Activated B cell treated with CpG ODN at 0.5 μM for 24 hours (primary cell): ENCODE measurements at regions not wholly inside any gene's neighbourhood (a gene's known extent, or its start where the extent isn't known, plus 50 kb on each side); places are given as distances from the start of the nearest gene placed in this dataset.

Experiments
- ATAC-seq: fragments of 200-7000 bp; cut with Tn5 transposase; one replicate; pipeline ENCODE4 v1.10.0; 2021; ENCODE audit warnings: low read depth, mild to moderate bottlenecking, moderate library complexity
- CTCF ChIA-PET: fragments of 350-600 bp; sonication (Branson Sonifier 250); formaldehyde crosslinking; loops from one replicate; lab custom pipeline; 2021; ENCODE audit warnings: antibody characterized with exemption; lab: Charles Lee
- POLR2A ChIA-PET: fragments of 350-600 bp; sonication (Branson Sonifier 250); formaldehyde crosslinking; loops from one replicate; lab custom pipeline; 2021; ENCODE audit warnings: antibody characterized with exemption; lab: Charles Lee
- DNase-seq: peaks from one replicate; pipeline ENCODE4 v3.0.0; 2022
- H3K27ac Mint-ChIP-seq: one replicate; pipeline ENCODE4 v1.8.0; 2020; ENCODE audit warnings: mixed read lengths
- H3K27me3 Mint-ChIP-seq: one replicate; pipeline ENCODE4 v1.8.0; 2021; ENCODE audit warnings: mixed read lengths
- H3K36me3 Mint-ChIP-seq: one replicate; pipeline ENCODE4 v1.8.0; 2021; ENCODE audit warnings: low read depth, mixed read lengths
- H3K4me1 Mint-ChIP-seq: one replicate; pipeline ENCODE4 v1.8.0; 2021; ENCODE audit warnings: mixed read lengths
- H3K4me3 Mint-ChIP-seq: one replicate; pipeline ENCODE4 v1.8.0; 2020; ENCODE audit warnings: mild to moderate bottlenecking, mixed read lengths
- H3K9me3 Mint-ChIP-seq: one replicate; pipeline ENCODE4 v1.8.0; 2020; ENCODE audit warnings: mixed read lengths
- intact Hi-C: fragments of 100-400 bp; cut with micrococcal nuclease; formaldehyde crosslinking; loops from one replicate; pipeline ENCODE4 v1.15.1; 2024
- TF ChIP-seq, protein P1 (sequence below): fragments of 200-600 bp; IDR thresholded peaks from one replicate; pipeline ENCODE4 v1.8.0; 2022; ENCODE audit warnings: antibody characterized with exemption, mild to moderate bottlenecking

DNA sequence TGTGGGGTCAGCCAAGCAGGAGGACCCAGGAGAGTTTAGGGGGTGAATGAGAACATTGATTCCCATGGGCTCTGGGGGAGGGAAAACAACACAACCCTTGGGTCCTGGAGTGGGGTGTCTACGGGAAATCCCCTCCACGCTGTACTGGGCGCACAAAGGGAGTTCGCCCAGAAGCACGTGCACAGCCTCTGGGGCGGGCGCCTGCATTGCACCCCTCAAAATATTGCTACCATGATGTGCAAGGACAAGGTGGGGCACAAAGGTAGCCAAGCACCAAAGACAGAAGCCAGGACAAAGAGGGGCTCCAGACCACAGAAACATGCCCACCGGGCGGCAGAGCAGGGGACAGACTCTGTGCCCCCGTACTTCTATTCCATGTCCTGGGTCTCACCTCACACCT lies 74.9 kb upstream of the EIF5 start:
- Mint-ChIP-seq H3K4me1 (peaks cover 12% of the 10 kb centered on the region), H3K36me3 (no peaks in the 10 kb centered on the region), H3K27ac (no peak overlapping the region), H3K9me3 (no peaks in the 10 kb centered on the region), H3K27me3 (peaks cover 9% of the 10 kb centered on the region), H3K4me3 (no peak overlapping the region)
- ATAC-seq (peak; percentile 14), DNase-seq (no peak)
- ChIA-PET CTCF (interaction anchor here (0.7 kb wide), 1 partner anchor 664 kb away, joined by 4 read pairs; no protein-coding TSS in a partner anchor), POLR2A (no interaction called here)
- TF ChIP-seq, protein P1, sequence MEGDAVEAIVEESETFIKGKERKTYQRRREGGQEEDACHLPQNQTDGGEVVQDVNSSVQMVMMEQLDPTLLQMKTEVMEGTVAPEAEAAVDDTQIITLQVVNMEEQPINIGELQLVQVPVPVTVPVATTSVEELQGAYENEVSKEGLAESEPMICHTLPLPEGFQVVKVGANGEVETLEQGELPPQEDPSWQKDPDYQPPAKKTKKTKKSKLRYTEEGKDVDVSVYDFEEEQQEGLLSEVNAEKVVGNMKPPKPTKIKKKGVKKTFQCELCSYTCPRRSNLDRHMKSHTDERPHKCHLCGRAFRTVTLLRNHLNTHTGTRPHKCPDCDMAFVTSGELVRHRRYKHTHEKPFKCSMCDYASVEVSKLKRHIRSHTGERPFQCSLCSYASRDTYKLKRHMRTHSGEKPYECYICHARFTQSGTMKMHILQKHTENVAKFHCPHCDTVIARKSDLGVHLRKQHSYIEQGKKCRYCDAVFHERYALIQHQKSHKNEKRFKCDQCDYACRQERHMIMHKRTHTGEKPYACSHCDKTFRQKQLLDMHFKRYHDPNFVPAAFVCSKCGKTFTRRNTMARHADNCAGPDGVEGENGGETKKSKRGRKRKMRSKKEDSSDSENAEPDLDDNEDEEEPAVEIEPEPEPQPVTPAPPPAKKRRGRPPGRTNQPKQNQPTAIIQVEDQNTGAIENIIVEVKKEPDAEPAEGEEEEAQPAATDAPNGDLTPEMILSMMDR, result no peak
- intact Hi-C loops, result no loop called here

DNA sequence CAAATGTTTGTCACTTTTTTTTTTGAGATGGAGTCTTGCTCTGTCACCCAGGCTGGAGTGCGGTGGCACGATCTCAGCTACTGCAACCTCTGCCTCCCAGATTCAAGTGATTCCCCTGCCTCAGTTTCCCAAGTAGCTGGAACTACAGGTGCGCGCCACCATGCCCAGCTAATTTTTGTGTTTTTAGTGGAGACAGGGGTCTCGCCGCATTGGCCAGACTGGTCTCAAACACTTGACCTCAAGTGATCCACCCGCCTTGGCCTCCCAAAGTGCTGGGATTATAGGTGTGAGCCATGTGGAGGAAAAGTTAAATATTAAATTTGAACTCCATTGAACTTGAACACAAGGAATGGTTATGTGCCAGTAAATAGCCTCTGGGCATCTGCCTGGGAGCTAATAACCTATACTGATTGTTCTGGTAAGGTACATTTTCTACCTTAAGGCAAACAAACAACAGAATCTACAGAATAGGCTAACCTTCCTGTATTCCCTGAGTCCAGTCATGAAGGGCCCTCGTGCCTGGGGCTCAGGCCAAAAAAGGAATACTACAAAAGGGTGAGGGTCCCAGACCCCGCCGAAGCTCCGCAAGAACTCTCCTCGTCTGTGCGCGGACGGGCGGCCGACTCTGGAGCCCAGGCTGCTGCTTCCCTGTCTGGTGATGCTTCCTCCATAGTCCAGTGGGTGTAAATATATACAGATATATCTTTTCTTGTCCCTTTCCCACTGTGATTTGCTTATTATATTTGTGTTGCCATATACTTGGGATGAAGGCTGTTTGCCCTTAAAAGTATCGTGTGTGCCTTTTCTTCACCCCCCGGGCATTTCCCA lies 74.0 kb upstream of the EIF5 start:
- Mint-ChIP-seq H3K27me3 (peaks cover 12% of the 10 kb centered on the region), H3K4me1 (peaks cover 12% of the 10 kb centered on the region), H3K36me3 (no peaks in the 10 kb centered on the region), H3K4me3 (peak overlapping the region; percentile 24), H3K9me3 (peaks cover 1% of the 10 kb centered on the region), H3K27ac (no peak overlapping the region)
- TF ChIP-seq, protein P1, result no peak
- CTCF ChIA-PET, result no interaction called here
- ATAC-seq (no peak), DNase-seq (no peak)
- POLR2A ChIA-PET, result no interaction called here
- intact Hi-C loops, result no loop called here

DNA sequence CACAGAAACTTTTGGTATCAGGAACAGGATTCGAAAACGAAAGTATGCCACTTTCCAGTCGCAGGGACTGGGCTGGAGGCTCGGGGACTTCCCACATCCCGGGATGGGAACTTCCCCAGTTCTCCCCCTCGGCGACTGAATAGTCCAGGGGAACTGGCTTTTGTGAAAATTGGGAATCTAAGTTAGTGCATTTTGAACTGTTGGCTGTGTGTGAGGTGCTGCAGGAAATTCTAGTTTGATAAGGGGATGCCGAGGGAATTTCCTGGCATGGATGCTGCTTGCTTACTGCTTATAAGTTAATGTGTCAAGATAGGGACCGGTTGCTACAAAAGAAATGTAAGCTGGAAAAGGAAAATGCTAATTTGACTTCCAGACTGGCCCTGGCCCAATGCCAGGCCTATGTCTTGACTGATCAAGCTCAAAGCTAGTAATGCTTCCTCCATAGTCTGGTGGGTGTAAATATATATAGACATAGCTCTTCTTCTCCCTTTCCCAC lies 73.4 kb upstream of the EIF5 start:
- ChIA-PET CTCF (no interaction called here), POLR2A (no interaction called here)
- ATAC-seq (no peak), DNase-seq (no peak)
- Mint-ChIP-seq H3K27me3 (peaks cover 17% of the 10 kb centered on the region), H3K4me1 (peaks cover 12% of the 10 kb centered on the region), H3K9me3 (peaks cover 4% of the 10 kb centered on the region), H3K27ac (no peak overlapping the region), H3K36me3 (no peaks in the 10 kb centered on the region), H3K4me3 (peak overlapping the region; percentile 24)
- TF ChIP-seq, protein P1, result no peak
- intact Hi-C loops, result no loop called here

DNA sequence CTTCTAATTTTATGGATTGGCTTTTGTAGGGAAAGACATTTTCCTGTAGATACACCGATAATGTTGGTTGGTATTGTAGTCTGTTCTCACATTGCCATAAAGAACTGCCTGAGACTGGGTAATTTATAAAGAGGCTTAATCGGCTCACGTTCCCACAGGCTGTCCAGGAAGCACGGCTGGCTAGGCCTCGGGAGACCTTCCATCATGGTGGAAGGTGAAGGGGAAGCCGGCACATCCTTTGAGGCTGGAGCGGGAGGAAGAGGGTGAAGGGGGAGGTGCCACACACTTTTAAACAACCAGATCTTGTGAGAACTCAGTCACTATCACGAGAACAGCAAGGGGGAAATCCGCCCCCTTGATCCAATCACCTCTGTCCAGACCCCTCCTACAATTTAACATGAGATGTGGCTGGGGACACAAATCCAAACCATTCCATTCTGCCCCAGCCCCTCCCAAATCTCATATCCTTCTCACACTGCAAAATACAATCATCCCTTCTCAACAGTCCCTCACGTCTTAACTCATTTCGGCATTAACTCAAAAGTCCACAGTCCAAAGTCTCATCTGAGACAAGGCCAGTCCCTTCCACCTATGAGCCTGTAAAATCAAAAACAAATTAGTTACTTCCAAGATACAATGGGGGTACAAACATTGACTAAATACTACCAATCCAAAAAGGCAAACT lies 66.7 kb upstream of the EIF5 start:
- no peak for ATAC-seq
- Mint-ChIP-seq H3K4me3 (no peak overlapping the region), H3K36me3 (no peaks in the 10 kb centered on the region), H3K27ac (no peak overlapping the region), H3K27me3 (peaks cover 58% of the 10 kb centered on the region), H3K4me1 (no peaks in the 10 kb centered on the region), H3K9me3 (peaks cover 4% of the 10 kb centered on the region)
- TF ChIP-seq, protein P1, result no peak
- no peak for DNase-seq
- intact Hi-C loops, result no loop called here
- POLR2A ChIA-PET, result no interaction called here
- CTCF ChIA-PET, result no interaction called here

DNA sequence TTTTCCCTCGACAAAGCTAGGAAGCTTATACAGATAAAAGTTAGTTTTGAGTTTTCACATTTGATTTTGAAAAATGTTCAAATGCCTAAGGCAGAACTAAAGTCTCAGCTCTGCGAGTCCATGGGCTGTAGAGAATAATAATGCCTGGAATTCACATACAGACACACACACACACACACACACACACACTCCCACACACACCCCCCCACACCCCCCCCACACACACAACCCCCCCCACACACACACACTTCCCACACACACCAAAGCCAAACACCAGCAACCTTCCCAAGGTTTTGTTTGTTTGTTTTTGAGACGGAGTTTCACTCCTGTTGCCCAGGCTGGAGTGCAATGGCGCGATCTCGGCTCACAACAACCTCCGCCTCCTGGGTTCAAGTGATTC lies 62.8 kb upstream of the EIF5 start:
- POLR2A ChIA-PET, result no interaction called here
- ATAC-seq, result no peak
- H3K9me3 Mint-ChIP-seq, result peaks cover 4% of the 10 kb centered on the region
- H3K4me1 Mint-ChIP-seq, result no peaks in the 10 kb centered on the region
- CTCF ChIA-PET, result no interaction called here
- H3K27ac Mint-ChIP-seq, result no peak overlapping the region
- DNase-seq, result no peak
- TF ChIP-seq, protein P1, result no peak
- intact Hi-C loops, result no loop called here
- H3K4me3 Mint-ChIP-seq, result no peak overlapping the region
- H3K36me3 Mint-ChIP-seq, result no peaks in the 10 kb centered on the region
- peaks cover 51% of the 10 kb centered on the region for H3K27me3 Mint-ChIP-seq
